Fibroblast of upper back skin (primary cell): ENCODE measurements at regions not wholly inside any gene's neighbourhood (a gene's known extent, or its start where the extent isn't known, plus 50 kb on each side); places are given as distances from the start of the nearest gene placed in this dataset.

Experiments
- DNase-seq: peaks from one replicate; pipeline ENCODE4 v3.0.0-alpha.2; 2013

GRCh38 chr15:92305343-92305742 is 88.3 kb upstream of the ST8SIA2 start:
- DNase-seq: no peak

DNA sequence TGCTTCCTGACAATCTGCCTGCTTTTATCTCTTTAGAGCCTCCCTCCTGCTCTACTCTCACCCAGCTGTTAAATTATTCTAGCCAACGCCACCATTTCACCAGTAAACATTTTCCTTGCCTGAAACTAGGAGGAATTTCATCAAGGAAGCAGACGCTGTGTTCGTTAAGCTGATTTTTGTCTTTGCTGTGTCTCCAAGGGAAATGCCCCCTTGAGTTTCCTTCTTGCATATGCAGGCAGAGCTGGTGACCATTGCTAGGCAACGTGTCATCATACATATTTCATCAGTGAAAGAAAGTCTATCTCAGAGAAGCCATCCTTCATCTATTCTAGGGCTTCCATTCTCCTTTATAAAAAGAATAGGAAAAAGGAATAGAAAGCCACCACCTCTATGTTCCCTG is 87.0 kb upstream of the ST8SIA2 start:
- DNase-seq: peak; percentile 6

- DNase-seq: no peak
Observed at GRCh38 chr15:92315144-92315543, 78.5 kb upstream of the ST8SIA2 start.

DNA sequence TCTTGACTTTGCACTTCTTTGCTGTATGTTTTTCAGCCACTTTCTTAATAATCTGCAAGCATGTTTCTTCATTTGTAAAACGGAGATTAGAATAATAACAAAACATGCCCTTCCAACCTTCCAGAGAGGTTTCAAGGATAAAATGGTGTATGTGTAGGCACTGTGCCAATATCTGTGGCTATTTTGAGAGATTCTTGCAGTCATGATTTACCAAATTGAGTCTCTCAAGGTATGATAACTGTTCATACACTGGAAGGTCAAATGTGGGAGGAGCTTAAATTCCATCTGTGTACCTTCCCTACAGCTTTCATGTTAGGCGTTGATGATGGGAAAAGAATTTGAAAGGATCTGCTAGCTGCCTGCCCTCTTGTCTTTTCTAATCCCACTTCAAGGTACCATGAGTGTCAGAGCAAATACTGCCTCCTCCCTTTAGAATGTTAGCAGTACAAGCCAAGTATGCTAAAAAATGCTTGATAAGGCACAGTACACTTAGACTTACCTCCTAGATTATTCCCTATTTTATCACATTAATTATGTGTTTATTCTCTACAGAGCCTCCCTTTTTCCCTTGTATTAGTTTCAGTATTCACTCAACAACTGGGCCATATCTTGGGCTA is 78.0 kb upstream of the ST8SIA2 start:
- no peak for DNase-seq

DNA sequence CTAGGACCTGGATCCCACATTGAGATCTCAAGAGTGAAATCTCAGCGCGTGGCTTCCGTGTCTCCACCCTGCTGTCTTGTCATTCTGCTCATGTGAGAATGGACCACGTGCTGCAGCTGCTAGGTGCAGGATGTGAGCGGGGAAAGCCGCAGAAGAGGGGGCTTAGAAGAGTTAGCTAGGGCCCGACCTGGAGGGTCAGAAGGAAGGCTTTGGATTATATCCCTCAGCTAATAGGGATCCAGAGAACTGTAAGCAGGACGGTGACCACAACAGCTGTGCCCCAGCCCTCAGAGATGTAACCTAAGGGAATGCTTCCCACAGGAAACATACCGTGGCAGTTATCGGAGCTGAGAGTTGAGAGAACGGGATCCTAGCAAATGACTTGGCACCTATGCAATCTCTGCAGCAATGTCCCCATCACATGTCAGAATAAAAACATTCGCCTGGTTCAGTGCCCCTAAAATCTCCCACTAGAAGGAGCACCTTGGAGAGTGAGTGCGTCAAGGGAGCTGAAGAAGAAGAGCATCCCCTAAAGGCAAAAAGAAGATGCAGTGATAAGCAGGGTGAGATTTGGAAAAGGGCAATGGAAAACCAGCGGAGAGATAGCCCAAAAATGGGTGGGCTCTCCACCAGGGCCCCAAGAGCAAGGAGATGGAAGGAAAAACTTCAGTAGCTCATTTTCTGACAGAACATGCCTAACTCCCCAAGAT is 76.9 kb upstream of the ST8SIA2 start:
- no peak for DNase-seq

GRCh38 chr15:92320012-92320699 is 73.5 kb upstream of the ST8SIA2 start:
- no peak for DNase-seq

GRCh38 chr15:92322566-92323355 is 70.9 kb upstream of the ST8SIA2 start:
- DNase-seq: no peak

DNA sequence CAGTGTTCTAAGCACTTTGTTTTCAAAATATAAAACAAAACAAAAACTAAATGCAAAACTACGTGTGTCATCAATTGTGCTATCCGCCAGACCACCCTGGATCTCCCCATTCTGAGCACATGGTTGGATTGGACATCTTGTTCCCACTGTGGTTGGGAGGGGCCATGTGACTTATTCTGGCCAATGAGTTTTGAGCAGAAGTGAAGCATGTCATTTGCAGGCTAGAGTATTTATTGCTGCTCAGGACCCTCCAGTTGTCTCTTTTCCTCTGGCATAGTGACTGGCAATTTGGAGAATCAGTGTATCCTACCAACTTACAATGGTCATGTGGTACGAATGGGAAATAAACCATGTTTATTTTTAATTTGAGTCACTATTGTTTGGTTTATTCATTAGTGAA is 70.2 kb upstream of the ST8SIA2 start:
- DNase-seq: no peak

DNA sequence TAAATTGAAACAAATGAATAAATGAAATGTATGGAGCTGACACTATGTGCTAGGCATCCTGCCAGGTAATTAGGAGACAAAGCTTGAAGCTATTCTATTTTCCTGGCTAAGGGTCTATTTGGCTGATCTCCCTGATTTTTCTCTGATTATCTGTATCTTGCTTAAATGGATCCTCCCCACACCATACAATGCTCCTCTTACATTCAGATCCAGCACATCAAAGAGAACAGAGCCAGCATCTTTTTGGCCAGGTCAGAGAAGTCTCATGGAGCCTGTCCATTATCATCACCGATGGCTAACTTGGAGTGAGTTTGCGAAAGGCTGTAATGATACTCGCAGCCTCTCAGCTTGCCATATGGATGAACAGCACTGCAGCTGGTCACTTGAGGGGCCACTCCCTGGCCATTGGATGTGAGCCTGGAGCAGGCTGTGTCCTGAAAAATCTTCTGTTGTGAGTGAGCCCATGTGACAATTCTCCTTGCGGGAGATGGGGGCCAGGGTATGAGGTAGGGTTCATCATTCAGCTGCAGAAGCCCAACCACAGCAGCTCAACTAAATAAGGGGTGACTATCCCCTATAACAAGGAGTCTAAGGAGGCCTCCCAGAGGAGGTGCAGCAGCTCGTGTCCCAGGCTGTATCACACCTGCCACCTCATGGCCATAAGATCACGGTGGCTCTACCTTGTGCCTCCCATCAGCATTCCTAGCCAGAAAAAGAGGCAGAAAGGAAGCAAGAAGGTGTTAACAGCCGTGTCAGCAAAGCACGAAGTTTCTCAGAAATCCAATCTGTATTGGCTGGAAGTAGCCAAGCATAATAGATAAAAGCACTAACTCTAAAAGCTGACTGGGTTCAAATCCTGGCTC is 69.3 kb upstream of the ST8SIA2 start:
- DNase-seq: no peak

- no peak for DNase-seq
Observed at GRCh38 chr15:92326236-92326635, 67.4 kb upstream of the ST8SIA2 start.

GRCh38 chr15:92327033-92327432 is 66.6 kb upstream of the ST8SIA2 start:
- DNase-seq: no peak

GRCh38 chr15:92328207-92328606 is 65.5 kb upstream of the ST8SIA2 start:
- no peak for DNase-seq

DNA sequence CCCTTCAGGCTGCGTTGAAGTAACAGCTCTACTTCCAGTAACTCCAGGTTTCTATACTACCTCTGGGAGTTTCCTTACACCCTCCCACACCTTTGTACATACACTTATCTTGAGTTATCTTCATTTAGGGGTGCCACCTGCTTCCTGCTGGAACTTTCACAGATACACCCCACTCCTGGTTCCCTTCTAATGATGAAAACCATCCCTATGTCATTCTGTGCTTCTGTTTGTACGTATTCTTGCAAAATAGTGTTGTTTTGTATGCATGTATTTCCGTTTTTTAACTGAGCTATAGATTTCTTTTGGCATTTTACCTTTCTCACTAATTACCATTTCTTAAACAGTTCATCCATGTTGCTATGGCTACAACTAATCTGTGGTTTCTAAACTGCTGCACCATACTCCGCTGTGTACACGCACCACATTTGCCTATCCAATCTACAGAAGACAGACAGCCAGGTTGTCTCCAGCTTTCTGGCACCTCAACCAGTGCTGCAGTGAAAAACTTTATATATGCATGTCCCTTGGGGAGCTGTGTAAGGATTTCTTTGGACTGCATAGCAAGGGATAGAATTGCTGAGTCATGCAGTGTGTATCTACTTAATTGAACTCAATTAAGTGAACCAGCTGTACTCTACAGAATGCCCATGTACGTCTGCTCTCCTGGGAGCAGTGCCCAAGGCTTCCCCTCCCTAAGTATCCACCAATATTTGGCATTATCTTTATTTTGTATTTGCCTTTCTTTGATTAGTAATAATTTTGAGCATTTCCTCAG is 61.4 kb upstream of the ST8SIA2 start:
- no peak for DNase-seq

GRCh38 chr15:92333709-92334108 is 60.0 kb upstream of the ST8SIA2 start:
- DNase-seq: no peak

DNA sequence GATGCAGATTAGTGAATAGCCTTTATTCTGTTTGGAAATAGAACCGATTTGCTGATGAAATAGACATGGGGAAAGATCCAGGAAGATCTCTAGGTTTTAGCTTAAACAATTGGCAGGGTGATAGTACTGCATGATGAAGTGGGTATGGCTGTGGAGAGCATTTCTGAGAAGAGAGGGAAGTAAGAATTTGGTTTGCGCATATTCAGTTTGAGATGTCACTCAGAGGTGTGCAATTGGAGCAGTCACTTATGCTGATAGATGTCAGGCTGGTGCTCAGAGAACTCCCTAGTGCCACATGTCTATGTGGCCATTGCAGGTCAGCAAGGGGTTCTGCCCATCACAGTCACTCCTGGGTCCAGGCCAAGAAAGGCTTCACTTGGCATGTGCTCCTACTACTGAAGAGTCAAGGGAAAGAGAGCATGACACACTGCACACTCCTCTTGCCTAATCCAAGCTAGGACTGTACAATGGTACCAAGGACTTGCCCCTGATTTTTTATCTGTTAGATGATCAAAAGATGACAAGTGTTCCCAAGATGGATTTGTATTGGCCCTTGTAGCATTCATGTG is 57.2 kb upstream of the ST8SIA2 start:
- DNase-seq: no peak

GRCh38 chr15:92339361-92339760 is 54.3 kb upstream of the ST8SIA2 start:
- DNase-seq: no peak
